Gastrocnemius medialis (tissue), 4 donors: ENCODE measurements at regions not wholly inside any gene's neighbourhood (a gene's known extent, or its start where the extent isn't known, plus 50 kb on each side); places are given as distances from the start of the nearest gene placed in this dataset.

Experiments used
- POLR2A ChIP-seq, 2 donors: fragments of 450-650 bp; IDR thresholded peaks; one replicate each; pipeline ENCODE4 v1.6.1; 2017; ENCODE audit warnings: antibody characterized with exemption in 2 of 2, mild to moderate bottlenecking in 2 of 2, moderate library complexity in 2 of 2
- TF ChIP-seq, protein P1 (sequence below), 5 experiments: fragments of 450-650 bp in 3 of 5; fragments of 200-600 bp in 2 of 5; sonication (generic) in 2 of 5; IDR thresholded peaks in 4 of 5; conservative IDR thresholded peaks in 1 of 5; 1 replicate in 4 of 5; 2 replicates in 1 of 5; pipeline ENCODE4 v1.5.1; 2016 to 2019; ENCODE audit warnings: antibody characterized with exemption in 5 of 5, mild to moderate bottlenecking in 3 of 5, moderate library complexity in 3 of 5

DNA sequence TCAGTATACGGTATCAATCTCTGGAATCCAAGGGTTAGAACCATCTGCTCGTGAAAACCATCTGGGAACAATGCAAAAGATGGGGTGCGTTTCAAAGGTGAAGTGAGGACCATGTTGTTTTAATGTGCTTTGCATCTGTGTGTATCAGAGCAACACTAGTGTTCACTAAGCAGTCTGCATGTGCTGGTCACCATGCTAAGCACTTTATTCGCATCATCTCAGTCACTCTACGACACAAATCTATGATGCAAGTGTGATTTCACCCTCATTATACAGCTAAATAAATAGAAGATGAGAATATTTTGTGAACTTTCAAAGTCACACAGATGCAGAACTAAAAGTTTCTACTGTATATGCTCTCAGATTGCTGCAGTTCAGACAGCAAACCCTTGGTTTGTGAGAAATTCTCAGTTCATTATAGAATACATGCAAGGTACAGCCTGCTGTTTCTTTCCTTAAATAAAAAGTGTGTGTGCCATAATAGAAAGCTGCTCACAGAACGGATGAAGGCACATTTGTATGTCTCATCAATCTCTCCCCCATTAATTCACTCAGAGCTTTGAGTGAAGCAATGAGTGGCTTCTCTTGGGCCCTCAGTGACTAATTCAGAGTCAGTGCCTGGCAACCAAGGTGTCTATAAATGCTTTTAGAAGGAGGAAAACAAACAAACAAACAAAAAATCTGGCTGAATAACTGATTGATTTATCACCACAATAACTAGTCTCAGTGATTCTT, 652.8 kb upstream of the SOX11 start:
- TF ChIP-seq, protein P1, sequence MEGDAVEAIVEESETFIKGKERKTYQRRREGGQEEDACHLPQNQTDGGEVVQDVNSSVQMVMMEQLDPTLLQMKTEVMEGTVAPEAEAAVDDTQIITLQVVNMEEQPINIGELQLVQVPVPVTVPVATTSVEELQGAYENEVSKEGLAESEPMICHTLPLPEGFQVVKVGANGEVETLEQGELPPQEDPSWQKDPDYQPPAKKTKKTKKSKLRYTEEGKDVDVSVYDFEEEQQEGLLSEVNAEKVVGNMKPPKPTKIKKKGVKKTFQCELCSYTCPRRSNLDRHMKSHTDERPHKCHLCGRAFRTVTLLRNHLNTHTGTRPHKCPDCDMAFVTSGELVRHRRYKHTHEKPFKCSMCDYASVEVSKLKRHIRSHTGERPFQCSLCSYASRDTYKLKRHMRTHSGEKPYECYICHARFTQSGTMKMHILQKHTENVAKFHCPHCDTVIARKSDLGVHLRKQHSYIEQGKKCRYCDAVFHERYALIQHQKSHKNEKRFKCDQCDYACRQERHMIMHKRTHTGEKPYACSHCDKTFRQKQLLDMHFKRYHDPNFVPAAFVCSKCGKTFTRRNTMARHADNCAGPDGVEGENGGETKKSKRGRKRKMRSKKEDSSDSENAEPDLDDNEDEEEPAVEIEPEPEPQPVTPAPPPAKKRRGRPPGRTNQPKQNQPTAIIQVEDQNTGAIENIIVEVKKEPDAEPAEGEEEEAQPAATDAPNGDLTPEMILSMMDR (IDR thresholded peaks at IDR 0.05 in 4 of 5, conservative IDR thresholded peaks at IDR 0.05 in 1 of 5): no peak
- TF ChIP-seq POLR2A (IDR thresholded peaks at IDR 0.05): no peak
